ENCODE measurements at regions not wholly inside any gene's neighbourhood (a gene's known extent, or its start where the extent isn't known, plus 50 kb on each side); places are given as distances from the start of the nearest gene placed in this dataset.

DNA sequence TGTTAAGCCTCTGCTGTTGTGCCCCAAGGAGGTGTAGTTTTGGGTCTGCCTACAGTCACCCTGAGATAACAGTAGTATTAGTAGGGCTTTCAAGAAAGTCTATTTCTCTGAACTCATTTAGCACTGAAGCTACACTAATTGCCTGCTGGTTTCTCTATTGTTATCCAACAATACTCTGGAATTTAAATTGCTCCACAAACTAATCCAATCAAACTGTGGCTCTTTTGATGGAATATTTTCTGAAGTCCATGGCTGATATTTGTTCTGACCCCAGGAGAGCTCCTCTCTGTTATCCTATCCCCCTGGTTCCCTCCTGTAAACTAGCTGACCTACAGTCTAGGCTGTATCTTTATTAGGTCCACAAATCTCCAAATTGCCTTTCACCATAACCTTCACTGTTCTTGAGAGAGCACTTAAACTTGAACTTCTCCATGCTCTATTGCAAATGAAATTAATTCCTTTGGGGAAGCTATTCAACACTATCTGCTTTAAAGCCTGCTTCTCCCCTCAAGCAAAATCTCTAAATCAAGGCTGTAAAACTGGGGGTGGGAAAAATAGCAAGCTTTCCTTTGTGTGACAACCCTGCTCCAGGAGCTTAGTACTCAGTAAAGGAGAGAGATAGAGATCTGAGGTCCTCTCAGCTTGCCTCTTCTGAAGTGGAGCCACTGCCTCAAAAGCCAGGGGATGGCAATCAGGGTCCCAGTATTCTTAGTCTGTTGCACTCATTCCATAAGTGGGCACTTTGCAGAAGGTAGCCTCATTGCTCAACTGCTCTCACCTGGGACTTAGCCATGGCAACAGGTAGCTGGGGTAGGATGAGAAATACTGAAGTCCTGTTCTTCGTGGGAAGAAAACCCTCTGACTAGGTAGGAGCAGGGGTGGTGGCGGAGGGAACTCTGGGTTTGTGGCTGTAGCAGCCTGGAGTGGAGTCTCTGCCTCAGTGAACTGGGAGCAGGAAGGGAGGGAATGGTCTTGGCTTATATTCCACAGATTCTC is 110.9 kb downstream of the MACIR start:
- TF ChIP-seq, protein P1, sequence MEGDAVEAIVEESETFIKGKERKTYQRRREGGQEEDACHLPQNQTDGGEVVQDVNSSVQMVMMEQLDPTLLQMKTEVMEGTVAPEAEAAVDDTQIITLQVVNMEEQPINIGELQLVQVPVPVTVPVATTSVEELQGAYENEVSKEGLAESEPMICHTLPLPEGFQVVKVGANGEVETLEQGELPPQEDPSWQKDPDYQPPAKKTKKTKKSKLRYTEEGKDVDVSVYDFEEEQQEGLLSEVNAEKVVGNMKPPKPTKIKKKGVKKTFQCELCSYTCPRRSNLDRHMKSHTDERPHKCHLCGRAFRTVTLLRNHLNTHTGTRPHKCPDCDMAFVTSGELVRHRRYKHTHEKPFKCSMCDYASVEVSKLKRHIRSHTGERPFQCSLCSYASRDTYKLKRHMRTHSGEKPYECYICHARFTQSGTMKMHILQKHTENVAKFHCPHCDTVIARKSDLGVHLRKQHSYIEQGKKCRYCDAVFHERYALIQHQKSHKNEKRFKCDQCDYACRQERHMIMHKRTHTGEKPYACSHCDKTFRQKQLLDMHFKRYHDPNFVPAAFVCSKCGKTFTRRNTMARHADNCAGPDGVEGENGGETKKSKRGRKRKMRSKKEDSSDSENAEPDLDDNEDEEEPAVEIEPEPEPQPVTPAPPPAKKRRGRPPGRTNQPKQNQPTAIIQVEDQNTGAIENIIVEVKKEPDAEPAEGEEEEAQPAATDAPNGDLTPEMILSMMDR (IDR thresholded peaks at IDR 0.05; ENCODE audit: low read depth, low read length), result no peak
- DNase-seq (ENCODE audit: extremely low read depth, low read depth), result no peak

DNA sequence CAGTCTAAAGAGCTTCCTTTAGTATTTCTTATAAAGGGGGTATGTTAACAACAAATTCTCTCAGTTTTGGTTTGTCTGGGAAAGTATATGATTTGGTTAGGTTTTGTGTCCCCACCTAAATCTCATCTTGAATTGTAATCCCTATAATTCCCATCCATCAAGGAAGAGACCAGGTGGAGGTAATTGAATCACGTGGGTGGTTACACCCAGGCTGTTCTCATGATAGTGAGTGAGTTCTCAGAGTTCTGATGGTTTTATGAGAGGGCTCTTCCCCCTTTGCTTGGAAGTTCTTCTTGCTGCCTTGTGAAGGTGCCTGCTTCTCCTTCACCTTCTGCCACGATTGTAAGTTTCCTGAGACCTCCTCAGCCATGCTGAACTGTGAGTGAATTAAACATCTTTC is 109.1 kb downstream of the MACIR start:
- TF ChIP-seq, protein P1 (IDR thresholded peaks at IDR 0.05; ENCODE audit: low read depth, low read length), result no peak
- DNase-seq (ENCODE audit: extremely low read depth, low read depth), result no peak

DNA sequence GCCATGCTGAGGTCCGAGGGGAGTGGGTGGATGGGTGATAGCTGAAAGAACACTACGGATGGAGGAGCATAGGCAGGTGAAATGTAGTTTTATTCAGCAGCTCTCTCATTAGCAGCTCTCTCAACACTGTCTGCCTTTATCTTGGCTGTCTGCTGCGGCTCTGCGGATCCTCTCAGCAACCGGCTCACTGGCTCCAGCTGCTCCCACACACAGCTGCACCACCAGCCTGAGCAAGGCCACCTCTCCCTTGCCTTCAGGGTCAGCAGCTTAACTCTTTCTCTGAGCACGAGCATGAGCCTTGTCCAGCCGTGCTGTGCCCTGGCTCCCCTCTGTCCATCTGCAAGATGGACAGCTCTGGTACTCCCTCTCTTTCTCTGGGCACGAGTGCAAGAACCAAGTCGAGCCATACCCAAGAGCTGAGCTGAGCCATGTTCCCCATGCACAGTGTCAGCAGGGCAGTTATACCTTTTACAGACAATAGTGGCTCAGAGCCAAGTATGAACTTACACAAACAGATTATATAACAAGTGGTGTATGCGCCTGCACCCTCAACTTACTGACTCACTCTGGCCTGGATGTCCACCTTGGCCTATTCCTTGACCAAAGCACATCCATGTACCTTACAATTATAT is 108.5 kb downstream of the MACIR start:
- TF ChIP-seq, protein P1 (IDR thresholded peaks at IDR 0.05; ENCODE audit: low read depth, low read length), result no peak
- DNase-seq (ENCODE audit: extremely low read depth, low read depth), result no peak

DNA sequence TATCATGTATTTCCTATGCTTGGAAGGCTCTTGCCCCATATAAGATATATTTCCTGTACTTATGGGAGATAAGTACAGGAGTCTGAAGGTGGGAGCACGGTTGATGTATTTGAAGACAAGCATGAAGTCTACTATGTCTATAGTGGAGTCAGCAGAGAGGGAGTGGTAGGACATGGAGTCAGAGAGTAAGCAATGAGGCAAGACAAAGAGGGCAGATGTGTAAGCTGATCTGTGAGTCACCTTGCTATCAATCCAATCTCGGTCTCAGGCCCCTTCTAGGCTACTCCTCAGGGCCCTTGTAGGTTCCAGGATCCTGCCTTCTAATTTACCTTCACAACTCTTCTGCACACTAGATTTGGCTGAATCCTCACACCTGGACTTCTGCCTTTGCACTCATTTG is 105.5 kb downstream of the MACIR start:
- DNase-seq (ENCODE audit: extremely low read depth, low read depth), result no peak
- TF ChIP-seq, protein P1 (IDR thresholded peaks at IDR 0.05; ENCODE audit: low read depth, low read length), result no peak

DNA sequence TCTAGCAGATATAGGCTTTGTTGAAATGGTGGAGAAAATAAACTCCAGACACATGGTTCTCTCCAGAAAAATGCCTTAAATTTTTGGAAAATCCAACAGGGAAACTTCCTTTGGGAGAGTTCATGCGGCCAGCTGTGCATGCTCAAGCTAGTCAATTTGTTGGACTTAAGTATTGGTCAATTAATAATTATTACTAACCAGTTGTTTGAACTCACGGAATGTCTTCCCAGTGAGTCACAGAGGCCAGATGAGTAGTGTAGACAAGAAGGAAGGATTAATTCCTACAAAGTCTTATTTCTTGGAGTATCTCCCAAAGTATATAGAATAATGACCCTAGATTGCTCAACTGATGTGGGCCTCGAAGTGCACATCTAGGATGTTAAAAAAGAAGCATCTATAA is 103.6 kb downstream of the MACIR start:
- TF ChIP-seq, protein P1 (IDR thresholded peaks at IDR 0.05; ENCODE audit: low read depth, low read length), result no peak
- DNase-seq (ENCODE audit: extremely low read depth, low read depth), result no peak

DNA sequence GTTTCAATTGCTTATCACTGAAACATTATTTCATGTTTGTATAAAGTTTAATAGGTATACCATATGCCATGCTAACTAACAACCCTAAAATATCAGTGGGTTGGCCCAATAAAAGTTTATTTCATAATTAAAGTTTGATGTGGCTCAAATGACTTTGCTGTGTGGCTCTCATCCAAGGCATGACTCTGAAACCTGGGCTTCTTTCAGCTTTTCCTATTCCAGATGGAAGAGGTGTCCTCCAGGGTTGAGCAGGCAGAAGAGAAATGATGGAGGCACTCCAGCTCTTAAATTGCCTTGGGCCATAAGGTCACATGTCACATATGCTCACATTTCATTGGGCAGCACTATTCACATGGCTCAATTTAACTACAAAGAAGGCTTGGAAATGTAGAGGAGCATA is 101.9 kb downstream of the MACIR start:
- no peak for DNase-seq (ENCODE audit: extremely low read depth, low read depth)
- TF ChIP-seq, protein P1 (IDR thresholded peaks at IDR 0.05; ENCODE audit: low read depth, low read length), result no peak
